Vagina (tissue), 2 donors: ENCODE measurements at regions not wholly inside any gene's neighbourhood (a gene's known extent, or its start where the extent isn't known, plus 50 kb on each side); places are given as distances from the start of the nearest gene placed in this dataset.

Experiments used
- DNase-seq, 2 donors: peaks; one replicate each; pipeline ENCODE4 v3.0.0-alpha.2; 2017; ENCODE audit errors: extremely low spot score in 2 of 2
- H3K27ac ChIP-seq: fragments of 200-600 bp; sonication (generic); one replicate; pipeline ENCODE4 v1.5.1; 2019
- H3K27me3 ChIP-seq: fragments of 200-600 bp; sonication (generic); one replicate; pipeline ENCODE4 v1.5.1; 2019
- H3K36me3 ChIP-seq, 2 donors: fragments of 200-600 bp; sonication (generic); one replicate each; pipeline ENCODE4 v1.5.1; 2017 to 2019
- H3K4me1 ChIP-seq: fragments of 200-600 bp; sonication (generic); one replicate; pipeline ENCODE4 v1.5.1; 2019
- H3K4me3 ChIP-seq, 2 donors: fragments of 200-600 bp; sonication (generic); 1 replicate in 1 of 2; 2 replicates in 1 of 2; pipeline ENCODE4 v1.5.1; 2016 to 2019
- H3K9me3 ChIP-seq: fragments of 200-600 bp; sonication (generic); one replicate; pipeline ENCODE4 v1.5.1; 2019
- POLR2A ChIP-seq, 2 donors: fragments of 450-650 bp; IDR thresholded peaks; one replicate each; pipeline ENCODE4 v1.6.1; 2017; ENCODE audit warnings: antibody characterized with exemption in 2 of 2, mild to moderate bottlenecking in 2 of 2, moderate library complexity in 2 of 2
- POLR2AphosphoS5 ChIP-seq, 2 donors: sonication (generic); formaldehyde crosslinking; IDR thresholded peaks; one replicate each; pipeline ENCODE4 v1.9.0; 2017; ENCODE audit warnings: antibody characterized with exemption in 2 of 2, mild to moderate bottlenecking in 2 of 2, low read depth in 1 of 2; ENCODE audit not compliant: insufficient read depth in 1 of 2
- intact Hi-C: fragments of 100-400 bp; cut with DNase I; formaldehyde crosslinking; loops from one replicate; pipeline ENCODE4 v1.15.1; 2023
- TF ChIP-seq, protein P1 (sequence below), 3 experiments: fragments of 450-650 bp in 2 of 3; fragments of 200-600 bp in 1 of 3; sonication (generic) in 1 of 3; IDR thresholded peaks; one replicate each; pipeline ENCODE4 v1.5.1; 2017 to 2019; ENCODE audit warnings: antibody characterized with exemption in 3 of 3, mild to moderate bottlenecking in 2 of 3, moderate library complexity in 2 of 3

DNA sequence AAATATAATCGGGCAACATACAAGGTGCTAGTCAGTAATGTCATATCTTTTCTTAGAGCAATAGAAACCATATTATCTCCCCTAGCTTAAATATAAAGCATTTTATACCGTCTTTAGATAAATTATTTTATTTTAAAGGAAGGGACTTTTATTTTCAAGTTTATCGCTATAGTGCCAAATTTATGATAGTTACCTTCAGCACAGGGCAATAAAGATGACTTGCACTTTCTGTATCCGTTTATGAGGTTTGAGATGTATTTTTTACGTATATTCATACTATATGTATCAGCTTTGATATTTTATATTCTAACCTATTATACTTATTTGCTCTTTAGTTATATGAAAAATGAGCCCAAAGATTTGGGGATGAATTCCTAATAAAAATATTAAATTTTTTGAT, 61.6 kb upstream of the CARD18 start:
- TF ChIP-seq POLR2A (IDR thresholded peaks at IDR 0.05) (no peak), POLR2AphosphoS5 (IDR thresholded peaks at IDR 0.05; ENCODE audit: insufficient read depth in 1 of 2, low read depth in 1 of 2) (no peak)
- TF ChIP-seq, protein P1, sequence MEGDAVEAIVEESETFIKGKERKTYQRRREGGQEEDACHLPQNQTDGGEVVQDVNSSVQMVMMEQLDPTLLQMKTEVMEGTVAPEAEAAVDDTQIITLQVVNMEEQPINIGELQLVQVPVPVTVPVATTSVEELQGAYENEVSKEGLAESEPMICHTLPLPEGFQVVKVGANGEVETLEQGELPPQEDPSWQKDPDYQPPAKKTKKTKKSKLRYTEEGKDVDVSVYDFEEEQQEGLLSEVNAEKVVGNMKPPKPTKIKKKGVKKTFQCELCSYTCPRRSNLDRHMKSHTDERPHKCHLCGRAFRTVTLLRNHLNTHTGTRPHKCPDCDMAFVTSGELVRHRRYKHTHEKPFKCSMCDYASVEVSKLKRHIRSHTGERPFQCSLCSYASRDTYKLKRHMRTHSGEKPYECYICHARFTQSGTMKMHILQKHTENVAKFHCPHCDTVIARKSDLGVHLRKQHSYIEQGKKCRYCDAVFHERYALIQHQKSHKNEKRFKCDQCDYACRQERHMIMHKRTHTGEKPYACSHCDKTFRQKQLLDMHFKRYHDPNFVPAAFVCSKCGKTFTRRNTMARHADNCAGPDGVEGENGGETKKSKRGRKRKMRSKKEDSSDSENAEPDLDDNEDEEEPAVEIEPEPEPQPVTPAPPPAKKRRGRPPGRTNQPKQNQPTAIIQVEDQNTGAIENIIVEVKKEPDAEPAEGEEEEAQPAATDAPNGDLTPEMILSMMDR (IDR thresholded peaks at IDR 0.05) = no peak
- no peak for DNase-seq
- no peaks in the 10 kb centered on the region for H3K36me3 ChIP-seq
- H3K27ac ChIP-seq = no peak overlapping the region
- no peak overlapping the region for H3K4me3 ChIP-seq
- no peaks in the 10 kb centered on the region for H3K9me3 ChIP-seq
- no peaks in the 10 kb centered on the region for H3K27me3 ChIP-seq
- H3K4me1 ChIP-seq = no peaks in the 10 kb centered on the region
- intact Hi-C loops = no loop called here

- Histone ChIP-seq H3K4me1 (no peaks in the 10 kb centered on the region), H3K27ac (no peak overlapping the region), H3K4me3 (no peak overlapping the region), H3K36me3 (no peaks in the 10 kb centered on the region), H3K27me3 (no peaks in the 10 kb centered on the region), H3K9me3 (no peaks in the 10 kb centered on the region)
- TF ChIP-seq POLR2AphosphoS5 (IDR thresholded peaks at IDR 0.05; ENCODE audit: insufficient read depth in 1 of 2, low read depth in 1 of 2) (no peak), POLR2A (IDR thresholded peaks at IDR 0.05) (no peak)
- TF ChIP-seq, protein P1 (IDR thresholded peaks at IDR 0.05) = no peak
- intact Hi-C loops = no loop called here
- DNase-seq = no peak
These were observed 57.7 kb upstream of the CARD18 start for GRCh38 chr11:105197071-105197815.

- no peak for DNase-seq
- intact Hi-C loops = no loop called here
- no peaks in the 10 kb centered on the region for H3K27me3 ChIP-seq
- H3K4me3 ChIP-seq = no peak overlapping the region
- H3K9me3 ChIP-seq = no peaks in the 10 kb centered on the region
- no peak overlapping the region for H3K27ac ChIP-seq
- H3K4me1 ChIP-seq = no peaks in the 10 kb centered on the region
- no peaks in the 10 kb centered on the region for H3K36me3 ChIP-seq
- TF ChIP-seq POLR2AphosphoS5 (IDR thresholded peaks at IDR 0.05; ENCODE audit: insufficient read depth in 1 of 2, low read depth in 1 of 2) (no peak), POLR2A (IDR thresholded peaks at IDR 0.05) (no peak)
- TF ChIP-seq, protein P1 (IDR thresholded peaks at IDR 0.05) = no peak
These were observed 53.7 kb upstream of the CARD18 start for GRCh38 chr11:105193260-105193659.

DNA sequence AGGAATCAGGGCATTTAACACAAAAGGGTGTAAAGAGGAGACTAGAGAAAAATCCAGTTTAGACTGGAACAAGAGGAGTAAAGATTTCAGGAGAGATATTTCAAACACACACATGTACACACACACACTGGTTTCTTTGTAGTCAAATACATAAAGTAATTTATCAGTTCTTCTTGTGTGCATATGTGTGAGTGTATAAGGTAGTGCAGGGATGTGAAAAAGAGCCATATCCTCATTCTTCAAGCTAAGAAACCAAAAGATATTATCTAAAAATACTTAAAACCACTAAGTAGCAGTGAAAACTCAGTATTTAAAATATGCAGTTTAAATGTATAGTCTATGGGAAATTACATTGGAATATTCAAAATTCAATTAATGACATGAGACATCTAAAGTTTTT, 52.5 kb upstream of the CARD18 start:
- Histone ChIP-seq H3K9me3 (no peaks in the 10 kb centered on the region), H3K36me3 (no peaks in the 10 kb centered on the region), H3K27ac (no peak overlapping the region), H3K4me3 (no peak overlapping the region), H3K4me1 (no peaks in the 10 kb centered on the region), H3K27me3 (no peaks in the 10 kb centered on the region)
- intact Hi-C loops = no loop called here
- TF ChIP-seq POLR2A (IDR thresholded peaks at IDR 0.05) (no peak), POLR2AphosphoS5 (IDR thresholded peaks at IDR 0.05; ENCODE audit: insufficient read depth in 1 of 2, low read depth in 1 of 2) (no peak)
- TF ChIP-seq, protein P1 (IDR thresholded peaks at IDR 0.05) = no peak
- DNase-seq = no peak

GRCh38 chr11:105189581-105189980, 50.0 kb upstream of the CARD18 start:
- Histone ChIP-seq H3K27ac (no peak overlapping the region), H3K27me3 (no peaks in the 10 kb centered on the region), H3K4me1 (no peaks in the 10 kb centered on the region), H3K9me3 (no peaks in the 10 kb centered on the region), H3K4me3 (no peak overlapping the region), H3K36me3 (no peaks in the 10 kb centered on the region)
- no peak for DNase-seq
- intact Hi-C loops = no loop called here
- TF ChIP-seq POLR2AphosphoS5 (IDR thresholded peaks at IDR 0.05; ENCODE audit: insufficient read depth in 1 of 2, low read depth in 1 of 2) (no peak), POLR2A (IDR thresholded peaks at IDR 0.05) (no peak)
- TF ChIP-seq, protein P1 (IDR thresholded peaks at IDR 0.05) = no peak
